Uterus (tissue), 3 donors: ENCODE measurements at regions not wholly inside any gene's neighbourhood (a gene's known extent, or its start where the extent isn't known, plus 50 kb on each side); places are given as distances from the start of the nearest gene placed in this dataset.

Experiments
- DNase-seq, 2 donors: peaks; one replicate each; pipeline ENCODE4 v3.0.0-alpha.2; 2019 to 2020
- H3K27ac ChIP-seq, 2 donors: fragments of 200-600 bp; sonication (generic); 1 replicate in 1 of 2; 2 replicates in 1 of 2; pipeline ENCODE4 v1.5.1; 2016 to 2018
- H3K27me3 ChIP-seq, 2 donors: fragments of 200-600 bp; sonication (generic); one replicate each; pipeline ENCODE4 v1.5.1; 2018 to 2019; ENCODE audit warnings: control low read depth in 1 of 2
- H3K36me3 ChIP-seq, 2 donors: fragments of 200-600 bp; sonication (generic); one replicate each; pipeline ENCODE4 v1.5.1; 2019; ENCODE audit warnings: control low read depth in 1 of 2
- H3K4me1 ChIP-seq, 2 donors: fragments of 200-600 bp; sonication (generic); one replicate each; pipeline ENCODE4 v1.5.1; 2018 to 2019; ENCODE audit warnings: control low read depth in 1 of 2
- H3K4me3 ChIP-seq, 2 donors: fragments of 200-600 bp; sonication (generic); 1 replicate in 1 of 2; 2 replicates in 1 of 2; pipeline ENCODE4 v1.5.1; 2018 to 2019; ENCODE audit warnings: mild to moderate bottlenecking in 1 of 2
- H3K9me3 ChIP-seq, 2 donors: fragments of 200-600 bp; sonication (generic); one replicate each; pipeline ENCODE4 v1.5.1; 2019; ENCODE audit warnings: control low read depth in 1 of 2
- CTCF ChIP-seq, 4 experiments: fragments of 200-600 bp in 2 of 4; fragments of 450-650 bp in 2 of 4; sonication (generic) in 2 of 4; IDR thresholded peaks; one replicate each; pipeline ENCODE4 v1.5.1; 2016 to 2019; ENCODE audit warnings: antibody characterized with exemption in 4 of 4, mild to moderate bottlenecking in 2 of 4, moderate library complexity in 1 of 4
- POLR2A ChIP-seq, 2 donors: fragments of 450-650 bp; IDR thresholded peaks; one replicate each; pipeline ENCODE4 v1.6.1; 2016; ENCODE audit warnings: antibody characterized with exemption in 2 of 2, mild to moderate bottlenecking in 1 of 2, moderate library complexity in 1 of 2
- intact Hi-C: fragments of 100-400 bp; cut with DNase I; formaldehyde crosslinking; loops from one replicate; pipeline ENCODE4 v1.15.1; 2023; ENCODE audit warnings: low total_unique reads
- donor health status: DM: yes; HTN: yes; CAD: no.

GRCh38 chr2:187874786-187875185, 320.6 kb upstream of the TFPI start:
- intact Hi-C loops, result no loop called here
- TF ChIP-seq CTCF (IDR thresholded peaks at IDR 0.05) (no peak), POLR2A (IDR thresholded peaks at IDR 0.05) (no peak)

GRCh38 chr2:187875261-187876141, 321.3 kb upstream of the TFPI start:
- H3K9me3 ChIP-seq, result no peaks in the 10 kb centered on the region
- no peaks in the 10 kb centered on the region for H3K4me1 ChIP-seq
- H3K27ac ChIP-seq, result peak overlapping the region in 1 of 2 donors; percentile 1
- no peaks in the 10 kb centered on the region for H3K36me3 ChIP-seq
- DNase-seq, result no peak
- no peak for TF ChIP-seq CTCF (IDR thresholded peaks at IDR 0.05)
- no peak for TF ChIP-seq POLR2A (IDR thresholded peaks at IDR 0.05)
- intact Hi-C loops, result no loop called here
- H3K27me3 ChIP-seq, result no peaks in the 10 kb centered on the region
- no peak overlapping the region for H3K4me3 ChIP-seq

More at GRCh38 chr2:187874786-187875185, 320.6 kb upstream of the TFPI start:
- no peaks in the 10 kb centered on the region for H3K27me3 ChIP-seq
- H3K27ac ChIP-seq, result no peak overlapping the region
- no peak overlapping the region for H3K4me3 ChIP-seq
- H3K4me1 ChIP-seq, result no peaks in the 10 kb centered on the region
- H3K36me3 ChIP-seq, result no peaks in the 10 kb centered on the region
- no peak for DNase-seq
- H3K9me3 ChIP-seq, result no peaks in the 10 kb centered on the region

GRCh38 chr2:187876554-187876953, 322.3 kb upstream of the TFPI start:
- TF ChIP-seq POLR2A (IDR thresholded peaks at IDR 0.05) (no peak), CTCF (IDR thresholded peaks at IDR 0.05) (no peak)
- no peaks in the 10 kb centered on the region for H3K36me3 ChIP-seq
- no peak for DNase-seq
- no peak overlapping the region for H3K27ac ChIP-seq
- no peaks in the 10 kb centered on the region for H3K4me1 ChIP-seq
- H3K27me3 ChIP-seq, result no peaks in the 10 kb centered on the region
- intact Hi-C loops, result no loop called here
- H3K9me3 ChIP-seq, result no peaks in the 10 kb centered on the region
- H3K4me3 ChIP-seq, result no peak overlapping the region

- Histone ChIP-seq H3K36me3 (no peaks in the 10 kb centered on the region), H3K9me3 (no peaks in the 10 kb centered on the region), H3K27me3 (no peaks in the 10 kb centered on the region), H3K27ac (no peak overlapping the region), H3K4me3 (no peak overlapping the region), H3K4me1 (peaks cover 0 to 3% of the 10 kb centered on the region in 2 donors)
- intact Hi-C loops, result no loop called here
- no peak for TF ChIP-seq CTCF (IDR thresholded peaks at IDR 0.05)
- TF ChIP-seq POLR2A (IDR thresholded peaks at IDR 0.05), result no peak
- DNase-seq, result no peak
Observed at GRCh38 chr2:187877391-187877790, 323.2 kb upstream of the TFPI start.

GRCh38 chr2:187878112-187878511, 323.9 kb upstream of the TFPI start:
- H3K4me3 ChIP-seq, result no peak overlapping the region
- peaks cover 0 to 3% of the 10 kb centered on the region in 2 donors for H3K4me1 ChIP-seq
- H3K36me3 ChIP-seq, result no peaks in the 10 kb centered on the region
- intact Hi-C loops, result no loop called here
- no peak for DNase-seq
- H3K9me3 ChIP-seq, result no peaks in the 10 kb centered on the region
- no peak overlapping the region for H3K27ac ChIP-seq
- TF ChIP-seq CTCF (IDR thresholded peaks at IDR 0.05) (no peak), POLR2A (IDR thresholded peaks at IDR 0.05) (no peak)
- no peaks in the 10 kb centered on the region for H3K27me3 ChIP-seq
